ENCODE measurements at regions not wholly inside any gene's neighbourhood (a gene's known extent, or its start where the extent isn't known, plus 50 kb on each side); places are given as distances from the start of the nearest gene placed in this dataset.

GRCh38 chr21:20519076-20519475, 479.1 kb upstream of the NCAM2 start:
- no peaks in the 10 kb centered on the region for H3K36me3 ChIP-seq (ENCODE audit: control insufficient read depth, insufficient read depth, low read length)
- no peak overlapping the region for H3K27ac ChIP-seq (ENCODE audit: low read depth, low read length)
- no peak overlapping the region for H3K9ac ChIP-seq (ENCODE audit: low read length)
- no peak overlapping the region for H3K4me3 ChIP-seq (ENCODE audit: low read length)
- H3K4me1 ChIP-seq (ENCODE audit: control insufficient read depth, insufficient read depth, low read length): peaks cover 5% of the 10 kb centered on the region
- no peaks in the 10 kb centered on the region for H3K27me3 ChIP-seq (ENCODE audit: control insufficient read depth, insufficient read depth, low read length)

- Histone ChIP-seq H3K4me3 (ENCODE audit: low read length) (no peak overlapping the region), H3K27ac (ENCODE audit: low read depth, low read length) (no peak overlapping the region), H3K27me3 (ENCODE audit: control insufficient read depth, insufficient read depth, low read length) (no peaks in the 10 kb centered on the region), H3K9ac (ENCODE audit: low read length) (no peak overlapping the region), H3K4me1 (ENCODE audit: control insufficient read depth, insufficient read depth, low read length) (peaks cover 2% of the 10 kb centered on the region), H3K36me3 (ENCODE audit: control insufficient read depth, insufficient read depth, low read length) (no peaks in the 10 kb centered on the region)
Observed at GRCh38 chr21:20522611-20523010, 475.6 kb upstream of the NCAM2 start.

GRCh38 chr21:20523191-20523590, 475.0 kb upstream of the NCAM2 start:
- Histone ChIP-seq H3K4me1 (ENCODE audit: control insufficient read depth, insufficient read depth, low read length) (peaks cover 2% of the 10 kb centered on the region), H3K9ac (ENCODE audit: low read length) (no peak overlapping the region), H3K36me3 (ENCODE audit: control insufficient read depth, insufficient read depth, low read length) (no peaks in the 10 kb centered on the region), H3K4me3 (ENCODE audit: low read length) (no peak overlapping the region), H3K27ac (ENCODE audit: low read depth, low read length) (no peak overlapping the region), H3K27me3 (ENCODE audit: control insufficient read depth, insufficient read depth, low read length) (no peaks in the 10 kb centered on the region)

GRCh38 chr21:20527731-20528460, 470.3 kb upstream of the NCAM2 start:
- Histone ChIP-seq H3K27me3 (ENCODE audit: control insufficient read depth, insufficient read depth, low read length) (no peaks in the 10 kb centered on the region), H3K9ac (ENCODE audit: low read length) (no peak overlapping the region), H3K4me3 (ENCODE audit: low read length) (no peak overlapping the region), H3K4me1 (ENCODE audit: control insufficient read depth, insufficient read depth, low read length) (no peaks in the 10 kb centered on the region), H3K36me3 (ENCODE audit: control insufficient read depth, insufficient read depth, low read length) (no peaks in the 10 kb centered on the region), H3K27ac (ENCODE audit: low read depth, low read length) (no peak overlapping the region)

- H3K27me3 ChIP-seq (ENCODE audit: control insufficient read depth, insufficient read depth, low read length): no peaks in the 10 kb centered on the region
- H3K36me3 ChIP-seq (ENCODE audit: control insufficient read depth, insufficient read depth, low read length): no peaks in the 10 kb centered on the region
- H3K4me1 ChIP-seq (ENCODE audit: control insufficient read depth, insufficient read depth, low read length): no peaks in the 10 kb centered on the region
- H3K4me3 ChIP-seq (ENCODE audit: low read length): no peak overlapping the region
- H3K27ac ChIP-seq (ENCODE audit: low read depth, low read length): no peak overlapping the region
- no peak overlapping the region for H3K9ac ChIP-seq (ENCODE audit: low read length)
Observed at GRCh38 chr21:20537130-20537529, 461.1 kb upstream of the NCAM2 start.

- Histone ChIP-seq H3K4me1 (ENCODE audit: control insufficient read depth, insufficient read depth, low read length) (no peaks in the 10 kb centered on the region), H3K9ac (ENCODE audit: low read length) (no peak overlapping the region), H3K4me3 (ENCODE audit: low read length) (no peak overlapping the region), H3K36me3 (ENCODE audit: control insufficient read depth, insufficient read depth, low read length) (no peaks in the 10 kb centered on the region), H3K27me3 (ENCODE audit: control insufficient read depth, insufficient read depth, low read length) (no peaks in the 10 kb centered on the region), H3K27ac (ENCODE audit: low read depth, low read length) (no peak overlapping the region)
Observed at GRCh38 chr21:20538039-20538658, 460.1 kb upstream of the NCAM2 start.

GRCh38 chr21:20545454-20545853, 452.8 kb upstream of the NCAM2 start:
- H3K4me3 ChIP-seq (ENCODE audit: low read length): no peak overlapping the region
- no peaks in the 10 kb centered on the region for H3K4me1 ChIP-seq (ENCODE audit: control insufficient read depth, insufficient read depth, low read length)
- no peaks in the 10 kb centered on the region for H3K36me3 ChIP-seq (ENCODE audit: control insufficient read depth, insufficient read depth, low read length)

GRCh38 chr21:20551939-20552338, 446.3 kb upstream of the NCAM2 start:
- H3K36me3 ChIP-seq (ENCODE audit: control insufficient read depth, insufficient read depth, low read length): no peaks in the 10 kb centered on the region
- no peak overlapping the region for H3K4me3 ChIP-seq (ENCODE audit: low read length)
- H3K27me3 ChIP-seq (ENCODE audit: control insufficient read depth, insufficient read depth, low read length): no peaks in the 10 kb centered on the region
- H3K4me1 ChIP-seq (ENCODE audit: control insufficient read depth, insufficient read depth, low read length): no peaks in the 10 kb centered on the region
- H3K27ac ChIP-seq (ENCODE audit: low read depth, low read length): no peak overlapping the region
- H3K9ac ChIP-seq (ENCODE audit: low read length): no peak overlapping the region

More at GRCh38 chr21:20545454-20545853, 452.8 kb upstream of the NCAM2 start:
- Histone ChIP-seq H3K27ac (ENCODE audit: low read depth, low read length) (no peak overlapping the region), H3K9ac (ENCODE audit: low read length) (no peak overlapping the region), H3K27me3 (ENCODE audit: control insufficient read depth, insufficient read depth, low read length) (no peaks in the 10 kb centered on the region)

GRCh38 chr21:20554785-20555184, 443.4 kb upstream of the NCAM2 start:
- no peaks in the 10 kb centered on the region for H3K36me3 ChIP-seq (ENCODE audit: control insufficient read depth, insufficient read depth, low read length)
- H3K4me1 ChIP-seq (ENCODE audit: control insufficient read depth, insufficient read depth, low read length): no peaks in the 10 kb centered on the region
- no peak overlapping the region for H3K4me3 ChIP-seq (ENCODE audit: low read length)
- no peaks in the 10 kb centered on the region for H3K27me3 ChIP-seq (ENCODE audit: control insufficient read depth, insufficient read depth, low read length)
- no peak overlapping the region for H3K9ac ChIP-seq (ENCODE audit: low read length)
- H3K27ac ChIP-seq (ENCODE audit: low read depth, low read length): no peak overlapping the region

GRCh38 chr21:20570824-20571232, 427.4 kb upstream of the NCAM2 start:
- Histone ChIP-seq H3K27me3 (ENCODE audit: control insufficient read depth, insufficient read depth, low read length) (no peaks in the 10 kb centered on the region), H3K4me1 (ENCODE audit: control insufficient read depth, insufficient read depth, low read length) (no peaks in the 10 kb centered on the region), H3K27ac (ENCODE audit: low read depth, low read length) (no peak overlapping the region), H3K9ac (ENCODE audit: low read length) (no peak overlapping the region), H3K4me3 (ENCODE audit: low read length) (no peak overlapping the region), H3K36me3 (ENCODE audit: control insufficient read depth, insufficient read depth, low read length) (no peaks in the 10 kb centered on the region)

- H3K4me3 ChIP-seq (ENCODE audit: low read length): no peak overlapping the region
- no peaks in the 10 kb centered on the region for H3K36me3 ChIP-seq (ENCODE audit: control insufficient read depth, insufficient read depth, low read length)
- no peaks in the 10 kb centered on the region for H3K27me3 ChIP-seq (ENCODE audit: control insufficient read depth, insufficient read depth, low read length)
- no peak overlapping the region for H3K9ac ChIP-seq (ENCODE audit: low read length)
- no peaks in the 10 kb centered on the region for H3K4me1 ChIP-seq (ENCODE audit: control insufficient read depth, insufficient read depth, low read length)
- H3K27ac ChIP-seq (ENCODE audit: low read depth, low read length): no peak overlapping the region
Observed at GRCh38 chr21:20572582-20572981, 425.6 kb upstream of the NCAM2 start.

GRCh38 chr21:20581361-20581760, 416.8 kb upstream of the NCAM2 start:
- no peak overlapping the region for H3K27ac ChIP-seq (ENCODE audit: low read depth, low read length)
- H3K9ac ChIP-seq (ENCODE audit: low read length): no peak overlapping the region
- no peak overlapping the region for H3K4me3 ChIP-seq (ENCODE audit: low read length)
- no peaks in the 10 kb centered on the region for H3K4me1 ChIP-seq (ENCODE audit: control insufficient read depth, insufficient read depth, low read length)
- H3K27me3 ChIP-seq (ENCODE audit: control insufficient read depth, insufficient read depth, low read length): no peaks in the 10 kb centered on the region
- no peaks in the 10 kb centered on the region for H3K36me3 ChIP-seq (ENCODE audit: control insufficient read depth, insufficient read depth, low read length)

GRCh38 chr21:20591284-20591683, 406.9 kb upstream of the NCAM2 start:
- Histone ChIP-seq H3K27ac (ENCODE audit: low read depth, low read length) (no peak overlapping the region), H3K4me3 (ENCODE audit: low read length) (no peak overlapping the region), H3K9ac (ENCODE audit: low read length) (no peak overlapping the region), H3K4me1 (ENCODE audit: control insufficient read depth, insufficient read depth, low read length) (no peaks in the 10 kb centered on the region), H3K27me3 (ENCODE audit: control insufficient read depth, insufficient read depth, low read length) (no peaks in the 10 kb centered on the region), H3K36me3 (ENCODE audit: control insufficient read depth, insufficient read depth, low read length) (no peaks in the 10 kb centered on the region)
